ENCODE measurements at regions not wholly inside any gene's neighbourhood (a gene's known extent, or its start where the extent isn't known, plus 50 kb on each side); places are given as distances from the start of the nearest gene placed in this dataset.
A peak's percentile ranks its signal among the peaks of the same experiment; 100 is the strongest.

DNA sequence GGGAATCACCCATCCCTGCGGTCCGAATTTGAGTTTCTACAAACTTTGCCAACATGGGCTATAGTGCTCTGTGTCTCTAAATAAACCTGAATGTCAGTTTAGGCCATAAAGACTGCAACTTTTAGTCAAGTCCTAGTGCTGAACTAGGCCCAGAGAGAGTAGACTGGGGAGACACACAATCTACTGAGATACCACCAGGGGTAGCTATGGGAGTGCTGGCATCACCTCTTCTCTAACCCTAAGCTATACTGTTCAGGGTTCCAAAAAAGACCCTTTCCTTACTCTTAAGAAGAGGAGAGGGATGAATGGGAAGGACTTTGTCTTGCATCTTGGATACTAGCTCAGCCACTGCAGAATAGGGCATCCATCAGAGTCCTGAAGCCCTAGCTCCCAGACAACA lies 866.7 kb upstream of the PRMT6 start:
- no peak for DNase-seq

DNA sequence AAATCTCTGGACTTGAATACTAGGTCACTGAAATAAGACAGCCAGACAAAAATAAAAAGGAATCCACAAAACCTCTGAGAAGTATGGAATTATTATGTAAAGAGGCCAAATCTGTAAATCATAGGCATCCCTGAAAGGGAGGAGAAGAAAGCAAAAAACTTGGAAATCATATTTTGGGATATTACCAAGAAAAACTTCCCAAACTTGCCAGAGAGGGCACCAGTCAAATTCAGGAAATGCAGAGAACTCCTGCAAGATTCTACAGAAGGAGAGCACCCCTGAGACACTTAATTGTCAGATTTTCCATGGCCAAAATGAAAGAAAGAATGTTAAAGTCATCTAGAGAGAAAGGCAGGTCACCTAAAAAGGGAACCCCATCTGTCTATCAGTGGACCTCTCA lies 862.3 kb upstream of the PRMT6 start:
- no peak for DNase-seq

DNA sequence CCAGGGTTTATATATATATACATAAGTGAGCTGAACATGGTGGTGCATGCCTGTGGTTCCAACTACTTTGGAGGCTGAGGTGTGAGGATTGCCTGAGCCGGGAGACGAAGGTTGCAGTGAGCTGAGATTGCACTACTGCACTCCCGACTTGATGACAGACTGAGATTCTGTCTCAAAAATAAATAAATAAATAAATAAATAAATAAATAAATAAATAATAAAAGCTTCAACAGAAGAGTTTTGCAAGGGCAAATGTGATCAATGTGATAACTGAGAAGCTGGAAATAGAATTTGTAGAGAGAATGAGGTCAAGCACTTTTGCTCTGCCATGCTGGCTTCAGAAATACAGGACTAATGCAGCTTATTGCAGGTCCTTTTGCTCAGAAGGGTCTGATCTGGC lies 855.8 kb upstream of the PRMT6 start:
- DNase-seq: no peak

GRCh38 chr1:106207185-106207584 lies 849.3 kb upstream of the PRMT6 start:
- DNase-seq: no peak

DNA sequence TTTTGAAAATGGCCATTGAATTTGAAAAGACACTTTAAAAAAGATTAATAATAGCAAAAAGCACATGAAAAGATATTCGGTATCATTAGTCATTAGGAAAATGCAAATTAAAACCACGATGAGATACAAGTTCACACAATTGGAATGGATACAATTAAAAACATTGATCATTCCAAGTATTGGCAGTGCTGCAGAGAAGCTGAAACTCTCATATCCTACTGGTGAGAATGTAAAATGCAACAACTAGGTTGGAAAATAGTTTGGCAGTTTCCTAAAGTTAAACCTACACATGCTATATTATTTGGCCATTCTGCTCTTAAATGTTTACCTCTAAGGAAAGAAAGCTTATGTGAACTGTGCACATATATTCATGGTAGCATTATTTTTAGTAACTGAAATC lies 838.7 kb upstream of the PRMT6 start:
- DNase-seq: peak in 1 of 2 experiments; percentile 3

DNA sequence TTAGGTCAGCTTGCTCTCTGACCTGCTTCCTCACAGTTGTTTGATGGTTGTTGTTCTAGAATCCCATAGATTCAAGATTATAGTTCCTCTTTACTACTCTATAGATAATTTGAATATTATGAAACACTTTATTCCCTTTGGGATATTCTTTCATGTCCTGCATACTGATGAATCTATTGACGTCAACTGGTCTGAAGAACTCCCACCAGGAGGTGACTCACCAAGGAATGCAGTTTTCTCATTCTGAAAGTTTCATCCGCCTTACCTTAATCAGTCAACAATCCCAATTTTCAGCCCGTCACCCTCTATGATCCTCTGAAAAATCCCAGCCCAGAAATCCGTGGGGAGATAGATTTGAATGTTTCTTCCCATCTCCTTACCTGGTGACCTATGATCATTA lies 834.1 kb upstream of the PRMT6 start:
- DNase-seq: no peak

DNA sequence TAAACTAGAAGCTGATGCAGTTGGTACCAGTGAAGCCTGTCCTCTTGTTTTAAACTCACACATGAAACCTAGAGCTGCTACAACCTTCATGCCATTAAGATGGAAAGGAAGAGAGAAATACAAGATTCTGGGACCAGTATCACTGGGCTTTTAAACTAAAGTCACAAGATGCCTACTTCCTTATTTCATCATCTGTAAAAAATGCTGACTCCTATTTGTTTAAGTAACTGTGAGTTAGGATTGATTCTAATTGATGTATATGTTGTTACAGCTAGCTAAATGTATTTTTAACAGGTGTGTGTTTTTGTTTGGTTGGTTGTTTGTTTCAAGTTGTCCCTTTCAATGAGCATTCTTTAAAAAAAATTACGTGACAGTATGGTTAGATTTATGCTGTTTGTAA lies 833.3 kb upstream of the PRMT6 start:
- DNase-seq: no peak

- DNase-seq: no peak
Measured at GRCh38 chr1:106224426-106224825, 832.0 kb upstream of the PRMT6 start.

GRCh38 chr1:106225403-106225802 lies 831.1 kb upstream of the PRMT6 start:
- no peak for DNase-seq

GRCh38 chr1:106226550-106226949 lies 829.9 kb upstream of the PRMT6 start:
- DNase-seq: no peak

DNA sequence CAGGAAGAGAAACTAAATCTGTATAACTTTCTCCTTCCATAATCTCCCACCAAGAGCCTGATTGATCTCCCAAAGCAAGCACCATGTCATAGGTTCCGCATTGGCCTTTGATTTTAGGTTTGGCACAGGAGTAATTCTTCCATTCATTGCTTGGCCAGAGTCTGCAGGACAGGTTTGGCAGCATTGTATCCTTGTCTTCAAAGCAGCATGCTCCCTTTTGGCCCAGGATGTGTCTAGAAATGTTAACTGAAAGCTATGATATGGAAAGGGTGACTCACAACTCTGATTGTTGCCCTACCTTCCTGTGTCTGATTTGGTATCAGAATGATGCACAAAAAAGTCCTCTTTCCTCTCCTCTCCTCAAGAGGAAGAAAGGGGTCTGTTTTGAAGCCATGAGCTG lies 824.3 kb upstream of the PRMT6 start:
- no peak for DNase-seq

DNA sequence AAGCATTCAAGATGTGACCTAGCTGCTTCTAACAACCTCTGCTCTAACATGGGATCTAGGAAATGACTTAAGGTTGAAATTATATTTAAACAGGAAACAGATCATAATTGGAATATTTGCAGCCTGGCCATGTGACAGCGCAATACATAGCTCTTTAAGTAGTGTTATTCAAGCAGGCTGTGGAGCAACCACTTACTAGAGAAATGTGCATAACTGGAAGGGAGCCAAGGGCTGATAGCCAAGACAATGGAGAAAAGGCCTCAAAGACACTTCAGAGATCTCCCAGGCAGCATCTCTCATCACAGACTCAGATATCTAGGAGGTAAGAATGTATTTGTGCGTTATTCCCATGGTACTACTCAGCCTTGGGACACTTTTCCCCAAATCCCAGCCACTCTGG lies 823.0 kb upstream of the PRMT6 start:
- peak in 1 of 2 experiments; percentile 1 for DNase-seq

GRCh38 chr1:106249365-106249764 lies 807.1 kb upstream of the PRMT6 start:
- no peak for DNase-seq

DNA sequence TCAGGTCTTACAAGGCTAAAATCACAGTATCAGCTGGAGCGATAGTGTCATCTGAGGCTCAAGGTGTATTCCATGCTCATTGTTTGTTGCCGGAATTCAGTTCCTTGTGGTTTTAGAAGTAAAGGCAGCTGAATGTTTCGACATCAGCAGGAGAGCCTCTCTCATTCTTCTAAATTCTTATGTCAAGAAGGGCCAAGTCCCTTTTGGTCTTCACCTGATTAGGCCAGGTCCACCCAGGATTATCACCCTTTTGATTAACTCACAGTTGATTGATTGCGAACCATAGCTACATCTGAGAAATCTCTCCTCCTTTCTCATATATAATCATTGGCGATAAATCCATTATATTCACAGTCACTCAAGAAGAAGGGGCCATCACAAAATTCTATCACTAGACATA lies 806.7 kb upstream of the PRMT6 start:
- no peak for DNase-seq

GRCh38 chr1:106254748-106255147 lies 801.7 kb upstream of the PRMT6 start:
- no peak for DNase-seq

DNA sequence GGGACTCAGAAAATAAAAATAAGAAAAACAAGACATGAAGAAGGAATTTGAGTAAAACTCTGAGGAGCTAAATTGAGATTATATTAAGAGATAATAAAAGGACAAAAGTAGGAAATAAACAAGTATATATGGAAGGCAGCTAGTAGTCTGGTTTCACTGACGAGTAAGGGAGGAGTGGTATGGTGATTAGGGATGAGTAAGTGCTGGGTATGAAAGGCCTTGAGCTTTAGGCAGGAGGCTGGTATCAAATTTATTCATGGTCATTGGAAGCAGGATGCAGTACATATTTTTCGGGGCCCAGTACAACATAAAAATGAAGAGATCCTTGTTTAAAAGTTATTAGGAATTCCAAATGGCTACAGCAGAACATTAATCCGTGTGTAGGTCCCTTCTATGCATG lies 789.7 kb upstream of the PRMT6 start:
- DNase-seq: no peak

- peak in 1 of 2 experiments; percentile 57 for DNase-seq
Measured at GRCh38 chr1:106268070-106268469, 788.4 kb upstream of the PRMT6 start.

GRCh38 chr1:106276871-106277270 lies 779.6 kb upstream of the PRMT6 start:
- DNase-seq: no peak

- no peak for DNase-seq
Measured at GRCh38 chr1:106277786-106278185, 778.7 kb upstream of the PRMT6 start.

DNA sequence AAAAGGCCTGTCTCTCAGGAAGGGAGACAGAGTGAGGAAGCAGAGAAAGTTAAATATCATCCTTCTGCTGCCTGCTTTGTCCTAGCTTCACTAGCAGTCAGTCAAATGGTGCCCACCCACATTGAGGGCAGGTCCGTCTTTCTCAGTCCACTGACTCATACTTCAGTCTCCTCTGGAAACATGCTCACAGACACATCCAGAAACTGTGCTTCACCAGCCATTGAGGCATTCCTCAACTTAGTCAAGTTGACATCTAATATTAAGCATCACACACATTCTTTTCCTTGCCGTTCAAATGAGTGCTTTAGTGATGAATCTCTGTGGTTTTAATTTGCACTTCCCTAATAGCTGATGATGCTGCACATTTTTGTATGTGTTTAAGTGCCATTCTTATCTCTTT lies 777.8 kb upstream of the PRMT6 start:
- no peak for DNase-seq

GRCh38 chr1:106289265-106289928 lies 767.1 kb upstream of the PRMT6 start:
- no peak for DNase-seq

- peak; percentile 66 to 77 for DNase-seq
Measured at GRCh38 chr1:106290805-106291501, 765.5 kb upstream of the PRMT6 start.

- no peak for DNase-seq
Measured at GRCh38 chr1:106292130-106292529, 764.3 kb upstream of the PRMT6 start.

DNA sequence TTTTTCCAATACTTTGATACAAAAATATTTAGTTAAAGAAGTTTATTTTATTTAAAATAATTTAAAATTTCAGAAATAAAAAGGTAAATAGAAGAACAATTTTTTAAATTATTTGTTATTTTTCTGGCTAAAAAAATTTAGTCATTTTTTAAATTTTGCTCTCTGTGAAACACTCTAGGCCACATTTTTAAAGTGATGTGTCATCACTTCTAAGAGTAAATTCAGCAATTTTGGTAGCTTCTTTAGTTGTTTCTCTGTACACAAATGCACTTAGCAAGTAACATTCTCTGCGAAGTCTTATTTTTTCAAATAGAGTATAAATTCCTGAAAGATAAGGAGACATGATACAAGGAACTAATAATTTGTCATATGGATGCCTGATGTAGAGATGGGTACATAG lies 760.0 kb upstream of the PRMT6 start:
- no peak for DNase-seq

- no peak for DNase-seq
Measured at GRCh38 chr1:106304106-106304505, 752.4 kb upstream of the PRMT6 start.

Measured in NCI-H446 (cell line).